ENCODE measurements at regions not wholly inside any gene's neighbourhood (a gene's known extent, or its start where the extent isn't known, plus 50 kb on each side); places are given as distances from the start of the nearest gene placed in this dataset.

- no peak for TF ChIP-seq HNF4A (conservative IDR thresholded peaks at IDR 0.05)
- TF ChIP-seq FOXA1 (IDR thresholded peaks at IDR 0.05), result no peak
- TF ChIP-seq, protein P1, sequence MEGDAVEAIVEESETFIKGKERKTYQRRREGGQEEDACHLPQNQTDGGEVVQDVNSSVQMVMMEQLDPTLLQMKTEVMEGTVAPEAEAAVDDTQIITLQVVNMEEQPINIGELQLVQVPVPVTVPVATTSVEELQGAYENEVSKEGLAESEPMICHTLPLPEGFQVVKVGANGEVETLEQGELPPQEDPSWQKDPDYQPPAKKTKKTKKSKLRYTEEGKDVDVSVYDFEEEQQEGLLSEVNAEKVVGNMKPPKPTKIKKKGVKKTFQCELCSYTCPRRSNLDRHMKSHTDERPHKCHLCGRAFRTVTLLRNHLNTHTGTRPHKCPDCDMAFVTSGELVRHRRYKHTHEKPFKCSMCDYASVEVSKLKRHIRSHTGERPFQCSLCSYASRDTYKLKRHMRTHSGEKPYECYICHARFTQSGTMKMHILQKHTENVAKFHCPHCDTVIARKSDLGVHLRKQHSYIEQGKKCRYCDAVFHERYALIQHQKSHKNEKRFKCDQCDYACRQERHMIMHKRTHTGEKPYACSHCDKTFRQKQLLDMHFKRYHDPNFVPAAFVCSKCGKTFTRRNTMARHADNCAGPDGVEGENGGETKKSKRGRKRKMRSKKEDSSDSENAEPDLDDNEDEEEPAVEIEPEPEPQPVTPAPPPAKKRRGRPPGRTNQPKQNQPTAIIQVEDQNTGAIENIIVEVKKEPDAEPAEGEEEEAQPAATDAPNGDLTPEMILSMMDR (IDR thresholded peaks at IDR 0.05; ENCODE audit: low read depth, low read length, missing input control), result no peak
- TF ChIP-seq RXRA (IDR thresholded peaks at IDR 0.05), result no peak
- no peak for TF ChIP-seq NR2F2 (IDR thresholded peaks at IDR 0.05)
- TF ChIP-seq, protein P2, sequence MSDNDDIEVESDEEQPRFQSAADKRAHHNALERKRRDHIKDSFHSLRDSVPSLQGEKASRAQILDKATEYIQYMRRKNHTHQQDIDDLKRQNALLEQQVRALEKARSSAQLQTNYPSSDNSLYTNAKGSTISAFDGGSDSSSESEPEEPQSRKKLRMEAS (IDR thresholded peaks at IDR 0.05), result no peak
- no peak for TF ChIP-seq HNF4G (IDR thresholded peaks at IDR 0.05)
- TF ChIP-seq SP1 (IDR thresholded peaks at IDR 0.05), result no peak
- TF ChIP-seq, protein P3, sequence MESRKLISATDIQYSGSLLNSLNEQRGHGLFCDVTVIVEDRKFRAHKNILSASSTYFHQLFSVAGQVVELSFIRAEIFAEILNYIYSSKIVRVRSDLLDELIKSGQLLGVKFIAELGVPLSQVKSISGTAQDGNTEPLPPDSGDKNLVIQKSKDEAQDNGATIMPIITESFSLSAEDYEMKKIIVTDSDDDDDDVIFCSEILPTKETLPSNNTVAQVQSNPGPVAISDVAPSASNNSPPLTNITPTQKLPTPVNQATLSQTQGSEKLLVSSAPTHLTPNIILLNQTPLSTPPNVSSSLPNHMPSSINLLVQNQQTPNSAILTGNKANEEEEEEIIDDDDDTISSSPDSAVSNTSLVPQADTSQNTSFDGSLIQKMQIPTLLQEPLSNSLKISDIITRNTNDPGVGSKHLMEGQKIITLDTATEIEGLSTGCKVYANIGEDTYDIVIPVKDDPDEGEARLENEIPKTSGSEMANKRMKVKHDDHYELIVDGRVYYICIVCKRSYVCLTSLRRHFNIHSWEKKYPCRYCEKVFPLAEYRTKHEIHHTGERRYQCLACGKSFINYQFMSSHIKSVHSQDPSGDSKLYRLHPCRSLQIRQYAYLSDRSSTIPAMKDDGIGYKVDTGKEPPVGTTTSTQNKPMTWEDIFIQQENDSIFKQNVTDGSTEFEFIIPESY (IDR thresholded peaks at IDR 0.05), result no peak
- no peak for TF ChIP-seq JUND (IDR thresholded peaks at IDR 0.05)
- TF ChIP-seq ATF3 (IDR thresholded peaks at IDR 0.05), result no peak
- no peak for TF ChIP-seq REST (IDR thresholded peaks at IDR 0.05)
- TF ChIP-seq EGR1 (IDR thresholded peaks at IDR 0.05; ENCODE audit: low read depth in 2 of 2), result no peak
- TF ChIP-seq TAF1 (conservative IDR thresholded peaks at IDR 0.05), result no peak
- no peak for TF ChIP-seq YY1 (IDR thresholded peaks at IDR 0.05)
- TF ChIP-seq GABPA (IDR thresholded peaks at IDR 0.05 in 1 of 2, conservative IDR thresholded peaks at IDR 0.05 in 1 of 2), result no peak
Measured at GRCh38 chr5:53178830-53179229, 69.3 kb upstream of the MOCS2 start.

GRCh38 chr5:53179691-53180090, 70.1 kb upstream of the MOCS2 start:
- H3K27me3 ChIP-seq (ENCODE audit: control insufficient read depth in 4 of 4, insufficient read depth in 4 of 4, low read length in 3 of 4), result no peaks in the 10 kb centered on the region
- no peak for DNase-seq (ENCODE audit: low spot score)
- TF ChIP-seq FOXA1 (IDR thresholded peaks at IDR 0.05), result no peak
- TF ChIP-seq, protein P3 (IDR thresholded peaks at IDR 0.05), result no peak
- TF ChIP-seq SP1 (IDR thresholded peaks at IDR 0.05), result no peak
- no peak for TF ChIP-seq JUND (IDR thresholded peaks at IDR 0.05)
- TF ChIP-seq FOXA2 (IDR thresholded peaks at IDR 0.05), result no peak
- TF ChIP-seq NR2F2 (IDR thresholded peaks at IDR 0.05), result no peak
- H3K4me1 ChIP-seq (ENCODE audit: control insufficient read depth in 4 of 4, insufficient read depth in 4 of 4, low read length in 3 of 4), result no peaks in the 10 kb centered on the region
- WGBS, result 95% methylated on average over 4 of the region's 4 CpGs
- no peak overlapping the region for H3K27ac ChIP-seq (ENCODE audit: low read depth in 1 of 2, low read length in 2 of 2)
- H3K9ac ChIP-seq (ENCODE audit: low read depth in 1 of 2, low read length in 2 of 2), result no peak overlapping the region
- no peaks in the 10 kb centered on the region for H3K36me3 ChIP-seq (ENCODE audit: control insufficient read depth in 4 of 4, insufficient read depth in 3 of 4, low read depth in 1 of 4, low read length in 3 of 4)
- H3K4me3 ChIP-seq (ENCODE audit: low read depth in 1 of 3, low read length in 3 of 3), result no peak overlapping the region
- H3K9me3 ChIP-seq (ENCODE audit: control insufficient read depth in 4 of 4, low read length in 3 of 4), result no peaks in the 10 kb centered on the region

More at GRCh38 chr5:53178830-53179229, 69.3 kb upstream of the MOCS2 start:
- Histone ChIP-seq H3K27ac (ENCODE audit: low read depth in 1 of 2, low read length in 2 of 2) (no peak overlapping the region), H3K4me1 (ENCODE audit: control insufficient read depth in 4 of 4, insufficient read depth in 4 of 4, low read length in 3 of 4) (no peaks in the 10 kb centered on the region), H3K9me3 (ENCODE audit: control insufficient read depth in 4 of 4, low read length in 3 of 4) (no peaks in the 10 kb centered on the region), H3K4me3 (ENCODE audit: low read depth in 1 of 3, low read length in 3 of 3) (no peak overlapping the region), H3K36me3 (ENCODE audit: control insufficient read depth in 4 of 4, insufficient read depth in 3 of 4, low read depth in 1 of 4, low read length in 3 of 4) (no peaks in the 10 kb centered on the region), H3K9ac (ENCODE audit: low read depth in 1 of 2, low read length in 2 of 2) (no peak overlapping the region), H3K27me3 (ENCODE audit: control insufficient read depth in 4 of 4, insufficient read depth in 4 of 4, low read length in 3 of 4) (no peaks in the 10 kb centered on the region)
- DNase-seq (ENCODE audit: low spot score), result no peak
- 67% methylated on average over 4 of the region's 4 CpGs for whole genome bisulfite sequencing

All from liver (tissue), 8 donors.